GM19452 (cell line): ENCODE measurements at regions not wholly inside any gene's neighbourhood (a gene's known extent, or its start where the extent isn't known, plus 50 kb on each side); places are given as distances from the start of the nearest gene placed in this dataset.

Experiments
- ATAC-seq: cut with Tn5 transposase; IDR thresholded peaks from one replicate; pipeline ENCODE4 v1.9.1; 2021; ENCODE audit not compliant: unreplicated experiment

GRCh38 chrY:17235769-17236168 is 644.3 kb downstream of the CDY2B start:
- no peak for ATAC-seq

GRCh38 chrY:17233435-17234109 is 646.4 kb downstream of the CDY2B start:
- no peak for ATAC-seq

GRCh38 chrY:17231994-17232393 is 648.0 kb downstream of the CDY2B start:
- ATAC-seq = no peak

GRCh38 chrY:17223502-17223901 is 656.5 kb downstream of the CDY2B start:
- ATAC-seq = no peak

- ATAC-seq = no peak
These were observed 677.6 kb downstream of the CDY2B start for GRCh38 chrY:17202395-17202794.

- ATAC-seq = no peak
These were observed 695.7 kb downstream of the CDY2B start for GRCh38 chrY:17184299-17184698.

- no peak for ATAC-seq
These were observed 713.1 kb downstream of the CDY2B start for GRCh38 chrY:17166881-17167280.

- ATAC-seq = no peak
These were observed 757.9 kb downstream of the CDY2B start for GRCh38 chrY:17122166-17122565.

- no peak for ATAC-seq
These were observed 794.7 kb downstream of the CDY2B start for GRCh38 chrY:17085303-17085702.

GRCh38 chrY:17079887-17080286 is 800.1 kb downstream of the CDY2B start:
- ATAC-seq = no peak

- ATAC-seq = no peak
These were observed 812.7 kb downstream of the CDY2B start for GRCh38 chrY:17067307-17067706.

GRCh38 chrY:17053041-17053440 is 827.0 kb downstream of the CDY2B start:
- ATAC-seq = no peak

- ATAC-seq = no peak
These were observed 829.6 kb downstream of the CDY2B start for GRCh38 chrY:17050374-17050773.

- ATAC-seq = no peak
These were observed 834.9 kb downstream of the CDY2B start for GRCh38 chrY:17045124-17045523.

GRCh38 chrY:17044723-17045122 is 835.3 kb downstream of the CDY2B start:
- ATAC-seq = no peak

GRCh38 chrY:17044272-17044671 is 835.7 kb downstream of the CDY2B start:
- ATAC-seq = no peak

GRCh38 chrY:17038439-17038838 is 841.6 kb downstream of the CDY2B start:
- no peak for ATAC-seq

GRCh38 chrY:17018126-17018525 is 861.9 kb downstream of the CDY2B start:
- ATAC-seq = no peak

- ATAC-seq = no peak
These were observed 886.5 kb downstream of the CDY2B start for GRCh38 chrY:16993551-16993950.

GRCh38 chrY:16981776-16982175 is 898.2 kb downstream of the CDY2B start:
- no peak for ATAC-seq

- no peak for ATAC-seq
These were observed 920.9 kb downstream of the CDY2B start for GRCh38 chrY:16959071-16959470.

- ATAC-seq = no peak
These were observed 932.8 kb downstream of the CDY2B start for GRCh38 chrY:16947221-16947620.
